ENCODE measurements at regions not wholly inside any gene's neighbourhood (a gene's known extent, or its start where the extent isn't known, plus 50 kb on each side); places are given as distances from the start of the nearest gene placed in this dataset.

DNA sequence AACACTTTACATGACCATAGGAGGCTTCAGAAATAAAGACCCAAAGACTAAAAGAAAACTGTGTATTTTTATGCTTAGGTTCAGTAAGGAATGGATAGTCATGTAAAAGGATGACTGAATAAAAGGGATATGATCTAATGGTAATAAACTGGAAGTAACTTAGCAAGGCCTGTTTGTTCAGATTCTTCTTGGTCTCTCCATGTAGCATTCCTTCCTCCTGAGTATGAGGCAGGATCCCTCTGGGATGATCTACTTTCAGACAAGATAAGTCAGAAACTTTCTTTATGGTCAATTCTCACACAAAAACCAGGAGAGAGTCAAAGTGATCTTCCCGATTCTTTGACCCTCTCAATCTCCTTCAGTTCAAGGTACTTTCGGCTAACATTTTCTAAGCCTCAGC is 340.8 kb upstream of the DCBLD2 start:
- TF ChIP-seq, protein P1, sequence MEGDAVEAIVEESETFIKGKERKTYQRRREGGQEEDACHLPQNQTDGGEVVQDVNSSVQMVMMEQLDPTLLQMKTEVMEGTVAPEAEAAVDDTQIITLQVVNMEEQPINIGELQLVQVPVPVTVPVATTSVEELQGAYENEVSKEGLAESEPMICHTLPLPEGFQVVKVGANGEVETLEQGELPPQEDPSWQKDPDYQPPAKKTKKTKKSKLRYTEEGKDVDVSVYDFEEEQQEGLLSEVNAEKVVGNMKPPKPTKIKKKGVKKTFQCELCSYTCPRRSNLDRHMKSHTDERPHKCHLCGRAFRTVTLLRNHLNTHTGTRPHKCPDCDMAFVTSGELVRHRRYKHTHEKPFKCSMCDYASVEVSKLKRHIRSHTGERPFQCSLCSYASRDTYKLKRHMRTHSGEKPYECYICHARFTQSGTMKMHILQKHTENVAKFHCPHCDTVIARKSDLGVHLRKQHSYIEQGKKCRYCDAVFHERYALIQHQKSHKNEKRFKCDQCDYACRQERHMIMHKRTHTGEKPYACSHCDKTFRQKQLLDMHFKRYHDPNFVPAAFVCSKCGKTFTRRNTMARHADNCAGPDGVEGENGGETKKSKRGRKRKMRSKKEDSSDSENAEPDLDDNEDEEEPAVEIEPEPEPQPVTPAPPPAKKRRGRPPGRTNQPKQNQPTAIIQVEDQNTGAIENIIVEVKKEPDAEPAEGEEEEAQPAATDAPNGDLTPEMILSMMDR (conservative IDR thresholded peaks at IDR 0.05; ENCODE audit: low read depth, low read length), result no peak
- no peak for TF ChIP-seq EZH2 (IDR thresholded peaks at IDR 0.05; ENCODE audit: borderline replicate concordance, low read depth, low read length, poor library complexity, severe bottlenecking)
